Activated effector memory CD4-positive, alpha-beta T cell treated with anti-CD3 and anti-CD28 coated beads, Interleukin-2, amount 50 U/mL, for 16 hours (primary cell): ENCODE measurements at regions not wholly inside any gene's neighbourhood (a gene's known extent, or its start where the extent isn't known, plus 50 kb on each side); places are given as distances from the start of the nearest gene placed in this dataset.

ENCODE experiments used
- DNase-seq: peaks from one replicate; pipeline ENCODE4 v3.0.0-alpha.2; 2020

GRCh38 chr13:111597191-111597611 is 276.8 kb downstream of the TEX29 start:
- DNase-seq = no peak

DNA sequence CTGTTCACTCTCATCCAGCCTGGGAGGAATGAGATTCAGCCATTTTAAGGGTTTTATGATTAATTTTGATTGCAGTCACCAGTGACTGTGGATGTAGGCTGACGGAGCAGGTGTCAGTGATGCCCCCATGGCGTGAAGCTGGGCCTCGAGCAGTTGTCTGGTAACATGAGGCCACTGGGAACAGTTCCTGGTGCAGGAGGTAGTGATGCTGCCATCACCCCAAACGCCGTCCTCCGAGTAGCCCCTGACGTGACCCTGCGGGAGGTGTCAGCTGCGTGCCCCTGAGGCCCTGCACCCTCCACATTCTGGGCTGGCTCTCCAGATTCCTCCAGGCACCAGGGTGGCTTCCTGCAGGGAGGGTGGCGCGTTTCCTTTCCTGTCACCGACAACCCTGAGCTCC is 277.2 kb downstream of the TEX29 start:
- DNase-seq = no peak

GRCh38 chr13:111598747-111599146 is 278.3 kb downstream of the TEX29 start:
- DNase-seq = no peak

DNA sequence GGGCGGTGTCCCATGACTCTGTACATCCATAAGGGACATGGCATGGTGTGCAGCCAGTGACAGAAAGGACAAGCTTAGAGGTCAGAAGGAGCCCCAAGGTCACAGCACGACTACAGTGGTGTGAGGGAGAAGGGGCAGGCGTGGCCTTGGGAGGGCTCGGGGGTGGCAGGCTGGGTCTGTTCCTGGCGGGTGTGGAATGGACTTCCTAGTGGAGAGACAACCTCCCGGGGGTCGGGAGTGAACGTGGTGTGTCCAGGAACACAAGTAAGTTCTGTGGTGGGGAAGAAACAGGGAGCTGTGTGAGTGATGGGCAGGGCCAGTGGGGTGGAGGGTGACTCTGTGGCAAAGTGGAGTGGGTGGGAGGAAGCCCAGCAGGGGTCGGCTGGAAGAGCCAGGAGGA is 279.3 kb downstream of the TEX29 start:
- DNase-seq = no peak

- peak; percentile 53 for DNase-seq
Observed at GRCh38 chr13:111602874-111603273, 282.4 kb downstream of the TEX29 start.

- DNase-seq = no peak
Observed at GRCh38 chr13:111604097-111604496, 283.7 kb downstream of the TEX29 start.

DNA sequence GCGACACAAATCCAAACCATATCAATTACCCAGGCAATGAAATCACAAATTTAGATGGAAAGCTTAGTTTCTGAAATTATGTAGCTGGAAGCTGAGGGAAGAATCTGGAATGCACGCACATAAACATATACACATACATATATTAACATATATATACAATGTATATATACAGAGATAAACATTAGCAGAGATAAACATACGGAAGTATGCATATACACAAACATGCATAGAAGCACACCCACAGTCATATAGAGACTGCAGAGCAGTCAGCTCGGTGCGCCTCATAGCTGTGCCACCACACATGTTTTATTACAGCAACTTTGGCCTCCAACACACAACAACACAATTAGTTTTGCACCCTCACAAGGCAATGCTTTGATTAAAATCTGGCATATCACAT is 288.1 kb downstream of the TEX29 start:
- no peak for DNase-seq

DNA sequence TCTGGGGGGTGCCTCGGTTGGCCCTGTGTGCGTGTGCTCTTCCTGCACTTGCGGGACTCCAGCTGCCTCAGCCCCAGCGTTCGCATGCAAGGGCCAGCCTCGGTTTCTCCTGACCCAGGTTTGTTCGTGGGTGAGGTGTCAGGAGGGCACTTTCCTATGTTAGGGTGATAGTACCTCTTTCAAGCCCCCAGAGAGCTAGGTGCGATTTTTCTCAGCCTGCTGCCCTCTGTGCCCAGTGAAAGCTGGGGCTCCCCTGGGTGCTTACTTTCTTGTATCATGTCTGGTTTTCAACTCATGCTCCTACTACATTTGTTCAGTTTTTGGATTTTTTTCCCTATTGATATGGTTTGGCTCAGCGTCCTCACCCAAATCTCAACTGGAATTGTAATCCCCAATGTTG is 289.2 kb downstream of the TEX29 start:
- peak; percentile 22 for DNase-seq

DNA sequence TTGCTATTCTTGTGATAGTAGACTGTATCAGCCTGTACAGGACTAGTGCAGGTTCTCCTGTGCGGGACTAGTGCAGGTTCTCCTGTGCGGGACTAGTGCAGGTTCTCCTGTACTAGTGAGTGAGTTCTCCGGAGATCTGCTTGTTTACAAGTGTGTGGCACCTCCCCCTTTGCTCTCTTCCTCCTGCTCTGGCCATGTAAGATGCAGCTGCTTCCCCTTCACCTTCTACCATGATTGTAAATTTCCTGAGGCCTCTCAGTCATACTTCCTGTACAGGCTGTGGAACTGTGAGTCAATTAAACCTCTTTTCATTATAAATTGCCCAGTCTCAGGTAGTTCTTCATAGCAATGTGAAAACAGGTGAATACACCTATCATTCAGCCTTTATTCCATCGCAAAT is 289.6 kb downstream of the TEX29 start:
- DNase-seq = peak; percentile 17

DNA sequence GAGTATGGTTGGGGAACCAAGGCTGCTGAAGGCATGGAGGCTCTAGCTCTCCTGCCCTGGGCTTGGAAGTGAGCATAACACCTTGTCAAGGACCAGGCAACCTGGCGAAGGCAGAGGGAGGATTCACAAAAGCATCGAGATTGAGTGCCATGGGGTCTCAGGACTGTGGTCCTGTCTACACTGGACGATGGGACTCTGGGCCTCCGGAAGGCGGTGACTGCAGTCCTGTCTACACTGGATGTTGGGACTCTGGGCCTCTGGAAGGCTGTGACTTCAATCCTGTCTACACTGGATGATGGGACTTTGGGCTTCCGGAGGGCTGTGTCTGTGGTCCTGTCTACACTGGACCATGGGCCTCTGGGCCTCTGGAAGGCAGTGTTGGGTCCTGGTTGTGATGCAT is 290.4 kb downstream of the TEX29 start:
- DNase-seq = peak; percentile 19

- no peak for DNase-seq
Observed at GRCh38 chr13:111611651-111612050, 291.2 kb downstream of the TEX29 start.

DNA sequence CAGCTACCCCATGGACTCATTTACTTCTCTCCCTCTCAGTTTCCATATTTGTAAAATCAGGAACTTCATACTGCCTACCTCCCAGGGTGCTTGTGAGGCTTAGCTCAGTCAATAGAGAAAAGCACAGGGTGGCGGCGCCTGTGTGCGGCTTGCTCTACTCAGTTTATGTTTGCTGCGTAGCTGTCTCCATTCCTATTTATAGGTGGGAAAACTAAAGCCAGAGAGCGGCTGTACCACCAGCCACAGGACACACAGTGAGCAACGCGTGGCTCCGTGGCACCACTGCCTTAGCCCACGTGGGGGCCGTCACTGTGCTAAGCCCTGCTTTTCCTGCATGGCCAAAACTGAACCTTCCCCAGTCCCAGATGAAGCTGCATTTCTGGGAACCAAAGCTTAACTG is 292.4 kb downstream of the TEX29 start:
- no peak for DNase-seq

- DNase-seq = no peak
Observed at GRCh38 chr13:111614009-111614408, 293.6 kb downstream of the TEX29 start.

DNA sequence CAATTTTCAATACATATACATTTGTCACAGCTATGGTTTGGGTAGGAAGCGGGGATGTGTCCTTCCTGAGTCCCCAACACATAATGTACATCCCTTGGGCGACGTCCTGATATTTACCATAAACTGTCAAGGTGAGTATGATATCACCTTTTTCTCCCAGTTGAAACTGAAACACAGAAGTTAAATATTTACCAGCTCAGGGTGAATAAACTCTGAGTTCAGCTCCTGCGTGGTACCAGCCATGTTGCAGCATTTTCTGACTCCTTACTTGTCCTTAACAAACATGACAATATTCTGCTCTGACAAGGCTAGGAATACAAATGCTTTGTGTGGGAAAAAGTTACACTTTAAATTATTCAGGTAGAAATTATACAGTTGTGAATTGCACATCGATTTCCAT is 294.2 kb downstream of the TEX29 start:
- DNase-seq = no peak

GRCh38 chr13:111616203-111616602 is 295.8 kb downstream of the TEX29 start:
- DNase-seq = no peak

GRCh38 chr13:111620166-111620565 is 299.7 kb downstream of the TEX29 start:
- DNase-seq = no peak

DNA sequence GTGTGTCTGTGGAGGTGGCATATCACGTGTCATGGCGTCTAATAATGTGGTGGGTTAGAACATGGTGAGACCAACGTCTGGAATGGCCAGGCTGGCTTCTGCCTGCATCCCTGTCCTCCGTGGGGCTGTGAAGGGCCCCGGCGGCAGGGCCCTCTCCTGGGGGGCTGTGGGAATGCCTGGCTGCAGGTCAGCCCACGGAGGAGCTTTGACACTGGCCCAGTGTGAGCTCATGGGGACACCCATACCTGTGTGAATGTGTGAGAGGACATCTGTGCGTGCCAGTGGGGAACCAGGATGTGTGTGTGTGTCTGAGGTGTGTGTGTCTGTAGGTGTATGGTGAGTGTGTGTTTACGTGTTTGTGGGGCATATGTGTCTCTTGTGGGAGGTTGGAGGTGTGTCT is 300.1 kb downstream of the TEX29 start:
- no peak for DNase-seq

DNA sequence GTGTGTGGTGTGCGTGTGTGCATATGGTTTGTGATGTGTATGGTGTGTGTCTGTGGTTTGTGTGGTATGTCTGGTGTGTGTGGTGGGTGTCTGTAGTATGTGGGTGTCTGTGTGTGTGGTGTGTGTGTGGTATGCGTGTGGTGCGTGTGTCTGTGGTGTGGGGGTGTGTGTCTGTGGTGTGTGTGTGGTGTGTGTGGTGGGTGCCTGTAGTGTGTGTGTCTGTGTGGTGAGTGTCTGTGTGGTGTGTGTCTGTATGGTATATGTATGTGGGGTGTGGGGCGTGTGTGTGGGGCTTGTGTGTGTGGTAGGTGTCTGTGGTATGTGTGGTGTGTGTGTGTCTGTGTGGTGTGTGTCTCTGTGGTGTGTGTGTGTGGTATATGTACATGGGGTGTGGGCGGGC is 300.7 kb downstream of the TEX29 start:
- no peak for DNase-seq

DNA sequence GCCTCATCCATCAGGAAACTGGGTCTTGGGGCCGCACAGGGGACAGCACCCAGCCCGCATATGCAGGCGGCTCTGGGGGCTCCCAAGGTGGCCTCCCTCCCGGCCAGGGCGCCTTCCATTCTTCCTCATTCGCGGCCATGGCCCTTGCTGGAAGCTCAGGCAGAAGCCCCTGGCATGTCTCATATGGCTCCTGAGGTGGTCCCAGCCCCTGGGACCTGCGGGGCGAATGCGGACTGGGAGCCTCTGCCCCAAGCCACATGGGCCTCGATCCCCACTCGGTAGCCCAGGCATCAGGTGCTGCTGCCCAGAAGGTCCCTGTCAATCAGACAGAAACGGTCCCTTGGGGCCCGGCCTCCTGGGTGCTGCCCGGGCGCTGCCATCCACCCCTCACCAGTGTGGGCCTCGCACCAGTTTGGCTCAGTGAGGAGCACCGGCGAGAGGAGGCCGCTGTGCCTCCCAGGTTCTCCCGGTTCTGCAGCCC is 301.6 kb downstream of the TEX29 start:
- no peak for DNase-seq

DNA sequence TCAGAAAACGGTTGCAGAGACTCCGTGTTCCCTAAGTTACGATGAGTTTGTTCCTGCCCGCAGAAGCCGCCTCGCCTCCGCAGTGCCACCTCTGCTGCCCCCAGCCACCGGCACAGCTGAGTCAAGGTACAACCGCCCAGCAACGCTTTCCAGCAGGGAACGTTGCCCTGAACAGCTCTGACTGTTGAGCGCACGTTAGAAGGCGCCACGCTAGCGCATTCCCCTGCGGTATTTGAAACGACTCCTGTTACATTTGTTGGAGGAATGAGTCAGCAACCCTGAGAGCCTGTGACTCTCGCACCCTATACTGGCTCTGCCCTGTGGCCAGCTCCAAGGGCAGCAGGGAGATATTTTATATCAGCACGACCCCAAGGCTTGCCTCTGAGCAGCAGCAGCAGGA is 302.8 kb downstream of the TEX29 start:
- no peak for DNase-seq

- DNase-seq = no peak
Observed at GRCh38 chr13:111623743-111624505, 303.5 kb downstream of the TEX29 start.

DNA sequence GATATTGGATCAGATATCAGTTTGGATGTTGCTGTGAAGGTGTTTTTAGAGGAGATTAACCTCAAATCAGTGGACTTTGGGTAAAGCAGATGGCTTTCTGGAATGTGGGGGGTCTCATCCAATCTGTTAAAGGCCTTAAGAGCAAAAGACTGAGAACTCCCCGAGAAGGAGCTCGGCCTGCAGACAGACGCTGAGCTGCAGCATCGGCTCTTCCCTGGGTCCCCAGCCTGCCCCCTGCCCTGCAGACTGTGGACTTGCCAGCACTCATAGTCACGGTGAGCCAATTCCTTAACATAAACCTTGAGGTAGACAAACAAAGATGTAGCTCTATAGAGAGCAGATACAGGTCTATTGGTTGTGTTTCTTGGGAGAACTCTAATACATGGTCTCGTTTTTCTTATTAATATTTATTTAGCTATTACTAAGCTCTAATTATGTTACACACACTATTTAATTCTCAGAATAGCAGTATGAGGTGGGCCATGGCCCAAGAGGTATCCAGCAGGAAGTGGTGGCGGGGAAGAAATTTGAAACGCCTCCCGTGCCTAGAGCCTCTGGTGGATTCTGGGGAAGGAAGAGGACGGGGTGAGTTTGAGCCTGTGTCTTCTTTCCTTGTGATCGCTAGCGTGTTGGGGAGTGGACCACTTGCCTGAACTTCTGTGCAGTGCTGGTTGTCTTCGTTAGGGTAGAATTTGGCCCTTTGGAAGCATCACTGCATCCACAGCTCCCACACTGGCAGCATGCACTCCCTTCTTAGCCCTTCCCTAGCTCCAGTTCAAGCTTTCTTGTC is 305.3 kb downstream of the TEX29 start:
- DNase-seq = no peak

- no peak for DNase-seq
Observed at GRCh38 chr13:111626371-111627305, 306.2 kb downstream of the TEX29 start.
